NCI-H2171 (cell line): ENCODE measurements at regions not wholly inside any gene's neighbourhood (a gene's known extent, or its start where the extent isn't known, plus 50 kb on each side); places are given as distances from the start of the nearest gene placed in this dataset.
"Not testable (repeated sequence)": the region's sequence is repeated elsewhere in the genome, so short reads cannot be mapped to it uniquely, and the experiment has no call there.

ENCODE experiments used
- DNase-seq: peaks from one replicate; lab custom pipeline; 2025; lab: John Stamatoyannopoulos, UW

GRCh38 chr2:83967854-83968253 lies 491.2 kb downstream of the SUCLG1 start:
- DNase-seq: no peak

- not testable (repeated sequence) for DNase-seq
Measured at GRCh38 chr2:83966946-83967345, 492.1 kb downstream of the SUCLG1 start.

GRCh38 chr2:83961512-83961911 lies 497.6 kb downstream of the SUCLG1 start:
- DNase-seq: no peak

GRCh38 chr2:83960371-83960770 lies 498.7 kb downstream of the SUCLG1 start:
- DNase-seq: no peak

- no peak for DNase-seq
Measured at GRCh38 chr2:83959266-83959665, 499.8 kb downstream of the SUCLG1 start.

GRCh38 chr2:83956991-83957390 lies 502.1 kb downstream of the SUCLG1 start:
- DNase-seq: no peak

GRCh38 chr2:83953697-83954096 lies 505.4 kb downstream of the SUCLG1 start:
- DNase-seq: no peak

GRCh38 chr2:83951378-83951947 lies 507.6 kb downstream of the SUCLG1 start:
- DNase-seq: no peak

- DNase-seq: no peak
Measured at GRCh38 chr2:83949361-83949760, 509.7 kb downstream of the SUCLG1 start.

- no peak for DNase-seq
Measured at GRCh38 chr2:83944191-83944590, 514.9 kb downstream of the SUCLG1 start.

- DNase-seq: no peak
Measured at GRCh38 chr2:83943265-83943664, 515.8 kb downstream of the SUCLG1 start.

GRCh38 chr2:83941886-83942285 lies 517.2 kb downstream of the SUCLG1 start:
- DNase-seq: no peak

GRCh38 chr2:83933749-83934148 lies 525.3 kb downstream of the SUCLG1 start:
- DNase-seq: no peak

- no peak for DNase-seq
Measured at GRCh38 chr2:83923531-83923930, 535.5 kb downstream of the SUCLG1 start.

GRCh38 chr2:83916559-83916958 lies 542.5 kb downstream of the SUCLG1 start:
- DNase-seq: no peak

- DNase-seq: no peak
Measured at GRCh38 chr2:83915381-83915780, 543.7 kb downstream of the SUCLG1 start.

- DNase-seq: no peak
Measured at GRCh38 chr2:83908750-83909149, 550.3 kb downstream of the SUCLG1 start.

- no peak for DNase-seq
Measured at GRCh38 chr2:83901317-83901716, 557.8 kb downstream of the SUCLG1 start.

GRCh38 chr2:83900862-83901261 lies 558.2 kb downstream of the SUCLG1 start:
- no peak for DNase-seq

GRCh38 chr2:83899271-83899670 lies 559.8 kb downstream of the SUCLG1 start:
- DNase-seq: no peak

GRCh38 chr2:83894976-83895375 lies 564.1 kb downstream of the SUCLG1 start:
- no peak for DNase-seq

GRCh38 chr2:83887757-83888156 lies 571.3 kb downstream of the SUCLG1 start:
- DNase-seq: no peak

- no peak for DNase-seq
Measured at GRCh38 chr2:83879127-83879526, 580.0 kb downstream of the SUCLG1 start.

GRCh38 chr2:83877261-83877660 lies 581.8 kb downstream of the SUCLG1 start:
- DNase-seq: not testable (repeated sequence)
